ENCODE measurements at regions not wholly inside any gene's neighbourhood (a gene's known extent, or its start where the extent isn't known, plus 50 kb on each side); places are given as distances from the start of the nearest gene placed in this dataset.

DNA sequence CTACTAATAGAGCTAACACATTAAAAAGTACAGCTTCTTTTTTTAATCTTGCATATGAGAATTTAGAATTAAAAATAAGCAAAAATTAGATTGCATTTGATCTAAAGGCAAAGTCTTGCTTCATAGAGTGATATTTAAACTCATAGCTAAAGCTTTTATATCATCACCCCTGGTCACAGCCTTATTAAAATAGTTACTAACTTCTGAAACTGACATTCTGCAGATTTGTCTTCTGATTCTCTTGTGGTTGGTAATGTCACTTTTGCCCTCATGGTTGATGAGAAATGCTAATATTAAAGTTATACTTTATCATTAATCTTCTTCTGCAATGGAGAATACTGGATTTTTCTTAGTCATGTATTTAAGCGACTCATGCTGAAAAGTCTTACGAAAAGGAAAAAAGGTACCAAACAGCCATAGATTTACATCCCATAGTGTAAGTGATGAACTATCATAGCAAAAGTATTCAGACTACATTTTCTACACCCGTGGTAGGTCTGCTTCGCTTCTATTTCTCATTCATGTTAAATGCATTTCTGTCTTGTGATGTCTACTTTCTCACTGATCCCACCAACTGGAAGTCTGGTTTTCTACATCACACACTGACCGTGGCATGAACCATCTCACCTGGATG is 330.5 kb upstream of the B3GALT2 start (continued):
- TF ChIP-seq, protein P1, sequence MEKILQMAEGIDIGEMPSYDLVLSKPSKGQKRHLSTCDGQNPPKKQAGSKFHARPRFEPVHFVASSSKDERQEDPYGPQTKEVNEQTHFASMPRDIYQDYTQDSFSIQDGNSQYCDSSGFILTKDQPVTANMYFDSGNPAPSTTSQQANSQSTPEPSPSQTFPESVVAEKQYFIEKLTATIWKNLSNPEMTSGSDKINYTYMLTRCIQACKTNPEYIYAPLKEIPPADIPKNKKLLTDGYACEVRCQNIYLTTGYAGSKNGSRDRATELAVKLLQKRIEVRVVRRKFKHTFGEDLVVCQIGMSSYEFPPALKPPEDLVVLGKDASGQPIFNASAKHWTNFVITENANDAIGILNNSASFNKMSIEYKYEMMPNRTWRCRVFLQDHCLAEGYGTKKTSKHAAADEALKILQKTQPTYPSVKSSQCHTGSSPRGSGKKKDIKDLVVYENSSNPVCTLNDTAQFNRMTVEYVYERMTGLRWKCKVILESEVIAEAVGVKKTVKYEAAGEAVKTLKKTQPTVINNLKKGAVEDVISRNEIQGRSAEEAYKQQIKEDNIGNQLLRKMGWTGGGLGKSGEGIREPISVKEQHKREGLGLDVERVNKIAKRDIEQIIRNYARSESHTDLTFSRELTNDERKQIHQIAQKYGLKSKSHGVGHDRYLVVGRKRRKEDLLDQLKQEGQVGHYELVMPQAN (conservative IDR thresholded peaks at IDR 0.05), result no peak
- TF ChIP-seq, protein P2, sequence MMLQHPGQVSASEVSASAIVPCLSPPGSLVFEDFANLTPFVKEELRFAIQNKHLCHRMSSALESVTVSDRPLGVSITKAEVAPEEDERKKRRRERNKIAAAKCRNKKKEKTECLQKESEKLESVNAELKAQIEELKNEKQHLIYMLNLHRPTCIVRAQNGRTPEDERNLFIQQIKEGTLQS (IDR thresholded peaks at IDR 0.05; ENCODE audit: borderline replicate concordance, extremely low read depth, low read depth, low read length), result no peak
- TF ChIP-seq, protein P3, sequence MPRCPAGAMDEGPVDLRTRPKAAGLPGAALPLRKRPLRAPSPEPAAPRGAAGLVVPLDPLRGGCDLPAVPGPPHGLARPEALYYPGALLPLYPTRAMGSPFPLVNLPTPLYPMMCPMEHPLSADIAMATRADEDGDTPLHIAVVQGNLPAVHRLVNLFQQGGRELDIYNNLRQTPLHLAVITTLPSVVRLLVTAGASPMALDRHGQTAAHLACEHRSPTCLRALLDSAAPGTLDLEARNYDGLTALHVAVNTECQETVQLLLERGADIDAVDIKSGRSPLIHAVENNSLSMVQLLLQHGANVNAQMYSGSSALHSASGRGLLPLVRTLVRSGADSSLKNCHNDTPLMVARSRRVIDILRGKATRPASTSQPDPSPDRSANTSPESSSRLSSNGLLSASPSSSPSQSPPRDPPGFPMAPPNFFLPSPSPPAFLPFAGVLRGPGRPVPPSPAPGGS (IDR thresholded peaks at IDR 0.05; ENCODE audit: borderline replicate concordance, insufficient read depth, low read depth, low read length, poor library complexity, severe bottlenecking), result no peak

DNA sequence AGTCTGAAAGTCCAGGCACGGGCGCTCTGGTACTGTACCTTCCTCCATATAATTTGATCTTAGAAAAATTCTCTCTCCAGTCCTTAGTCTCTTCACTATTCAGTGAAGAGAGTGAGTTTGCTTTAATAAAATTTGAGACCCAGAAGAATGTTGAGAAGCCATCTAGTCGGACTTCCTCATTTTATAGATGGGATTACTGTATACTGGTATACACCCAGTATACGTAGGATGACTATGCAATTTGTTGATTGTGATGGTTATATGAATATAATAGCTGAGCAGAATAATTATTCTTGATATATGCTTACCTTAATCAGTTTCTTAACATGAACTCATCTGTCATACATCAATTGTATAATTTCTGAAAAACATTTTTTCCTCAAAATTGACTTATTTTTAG is 328.0 kb upstream of the B3GALT2 start:
- TF ChIP-seq, protein P4, sequence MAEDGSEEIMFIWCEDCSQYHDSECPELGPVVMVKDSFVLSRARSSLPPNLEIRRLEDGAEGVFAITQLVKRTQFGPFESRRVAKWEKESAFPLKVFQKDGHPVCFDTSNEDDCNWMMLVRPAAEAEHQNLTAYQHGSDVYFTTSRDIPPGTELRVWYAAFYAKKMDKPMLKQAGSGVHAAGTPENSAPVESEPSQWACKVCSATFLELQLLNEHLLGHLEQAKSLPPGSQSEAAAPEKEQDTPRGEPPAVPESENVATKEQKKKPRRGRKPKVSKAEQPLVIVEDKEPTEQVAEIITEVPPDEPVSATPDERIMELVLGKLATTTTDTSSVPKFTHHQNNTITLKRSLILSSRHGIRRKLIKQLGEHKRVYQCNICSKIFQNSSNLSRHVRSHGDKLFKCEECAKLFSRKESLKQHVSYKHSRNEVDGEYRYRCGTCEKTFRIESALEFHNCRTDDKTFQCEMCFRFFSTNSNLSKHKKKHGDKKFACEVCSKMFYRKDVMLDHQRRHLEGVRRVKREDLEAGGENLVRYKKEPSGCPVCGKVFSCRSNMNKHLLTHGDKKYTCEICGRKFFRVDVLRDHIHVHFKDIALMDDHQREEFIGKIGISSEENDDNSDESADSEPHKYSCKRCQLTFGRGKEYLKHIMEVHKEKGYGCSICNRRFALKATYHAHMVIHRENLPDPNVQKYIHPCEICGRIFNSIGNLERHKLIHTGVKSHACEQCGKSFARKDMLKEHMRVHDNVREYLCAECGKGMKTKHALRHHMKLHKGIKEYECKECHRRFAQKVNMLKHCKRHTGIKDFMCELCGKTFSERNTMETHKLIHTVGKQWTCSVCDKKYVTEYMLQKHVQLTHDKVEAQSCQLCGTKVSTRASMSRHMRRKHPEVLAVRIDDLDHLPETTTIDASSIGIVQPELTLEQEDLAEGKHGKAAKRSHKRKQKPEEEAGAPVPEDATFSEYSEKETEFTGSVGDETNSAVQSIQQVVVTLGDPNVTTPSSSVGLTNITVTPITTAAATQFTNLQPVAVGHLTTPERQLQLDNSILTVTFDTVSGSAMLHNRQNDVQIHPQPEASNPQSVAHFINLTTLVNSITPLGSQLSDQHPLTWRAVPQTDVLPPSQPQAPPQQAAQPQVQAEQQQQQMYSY (CRISPR knock-in tag; IDR thresholded peaks at IDR 0.05), result no peak
- TF ChIP-seq HDAC6 (IDR thresholded peaks at IDR 0.05; ENCODE audit: unreplicated experiment), result no peak
- POLR2A ChIA-PET, result no interaction called here

More for the DNA sequence above, 328.0 kb upstream of the B3GALT2 start:
- DNase-seq (ENCODE audit: low read depth, low spot score) (no peak), ATAC-seq (no peak), FAIRE-seq (no peak)
- Histone ChIP-seq H3K36me3 (ENCODE audit: control insufficient read depth in 2 of 2, insufficient read depth in 2 of 2, low read length in 1 of 2) (no peaks in the 10 kb centered on the region), H3K27ac (ENCODE audit: control insufficient read depth, insufficient read depth) (no peak overlapping the region), H4K20me1 (ENCODE audit: control insufficient read depth, insufficient read depth) (no peaks in the 10 kb centered on the region), H3K9ac (ENCODE audit: control insufficient read depth, insufficient read depth, low read length) (no peak overlapping the region), H2AFZ (ENCODE audit: control insufficient read depth, low read depth, low read length) (no peak overlapping the region), H3K79me2 (ENCODE audit: control insufficient read depth, insufficient read depth, low read length) (no peaks in the 10 kb centered on the region), H3K9me3 (replicated peaks; ENCODE audit: control insufficient read depth, insufficient read depth, low read length) (no peaks in the 10 kb centered on the region), H3K27me3 (replicated peaks in 1 of 2; ENCODE audit: control insufficient read depth in 2 of 2, insufficient read depth in 2 of 2, low read length in 1 of 2) (no peaks in the 10 kb centered on the region), H3K4me1 (ENCODE audit: control insufficient read depth, insufficient read depth, low read length) (no peaks in the 10 kb centered on the region), H3K4me2 (ENCODE audit: control insufficient read depth, insufficient read depth) (no peak overlapping the region), H3K4me3 (no peak overlapping the region)
- 67% methylated on average over 4 of the region's 4 CpGs for WGBS (ENCODE audit: insufficient coverage, insufficient replicate concordance, low lambda C conversion rate, missing lambda C conversion rate)
- in situ Hi-C loops (cut with MboI), result no loop called here
- ChIA-PET RAD21 (ENCODE audit: unreplicated experiment) (no interaction called here), CTCF (no interaction called here), SMC1A (ENCODE audit: uncharacterized antibody, unreplicated experiment) (no interaction called here)
- no TSS peak for BruUV-seq (replicated peaks)
- intact Hi-C loops (cut with micrococcal nuclease; ENCODE audit: unreplicated experiment), result no loop called here
